Mammary epithelial cell (primary cell): ENCODE measurements at regions not wholly inside any gene's neighbourhood (a gene's known extent, or its start where the extent isn't known, plus 50 kb on each side); places are given as distances from the start of the nearest gene placed in this dataset.

Source experiments
- EZH2 ChIP-seq: IDR thresholded peaks from 2 replicates; pipeline ENCODE4 v1.6.1; 2012; ENCODE audit warnings: low read length, inconsistent platforms, borderline replicate concordance
- TF ChIP-seq, protein P1 (sequence below), 2 donors: IDR thresholded peaks in 1 of 2; conservative IDR thresholded peaks in 1 of 2; 2 replicates each; pipeline ENCODE4 v1.5.1; 2011 to 2012; ENCODE audit warnings: inconsistent platforms in 2 of 2, low read length in 2 of 2, mild to moderate bottlenecking in 2 of 2, control low read depth in 1 of 2, low read depth in 1 of 2; ENCODE audit not compliant: insufficient read depth in 1 of 2; ENCODE audit errors: extremely low read depth in 1 of 2

DNA sequence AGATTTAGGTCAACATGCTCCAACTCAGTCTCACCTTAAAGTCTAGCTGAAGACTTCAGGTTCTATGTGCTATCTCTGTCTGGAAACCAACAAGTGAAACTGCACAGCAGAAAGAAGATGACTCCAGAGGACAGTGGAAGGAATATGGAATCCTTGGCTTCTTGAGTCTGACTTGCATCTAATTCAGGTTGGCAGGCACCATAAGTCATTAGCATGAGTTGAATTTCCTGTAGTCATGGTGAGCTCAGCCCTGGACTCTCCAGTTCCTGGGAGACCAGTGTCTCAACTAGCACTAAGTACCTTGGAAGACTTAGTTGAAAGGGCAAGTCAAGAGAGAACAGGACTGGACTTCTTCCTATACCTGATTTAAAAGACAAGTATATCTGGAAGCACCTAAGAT lies 129.7 kb downstream of the DTWD1 start:
- no peak for TF ChIP-seq EZH2
- TF ChIP-seq, protein P1, sequence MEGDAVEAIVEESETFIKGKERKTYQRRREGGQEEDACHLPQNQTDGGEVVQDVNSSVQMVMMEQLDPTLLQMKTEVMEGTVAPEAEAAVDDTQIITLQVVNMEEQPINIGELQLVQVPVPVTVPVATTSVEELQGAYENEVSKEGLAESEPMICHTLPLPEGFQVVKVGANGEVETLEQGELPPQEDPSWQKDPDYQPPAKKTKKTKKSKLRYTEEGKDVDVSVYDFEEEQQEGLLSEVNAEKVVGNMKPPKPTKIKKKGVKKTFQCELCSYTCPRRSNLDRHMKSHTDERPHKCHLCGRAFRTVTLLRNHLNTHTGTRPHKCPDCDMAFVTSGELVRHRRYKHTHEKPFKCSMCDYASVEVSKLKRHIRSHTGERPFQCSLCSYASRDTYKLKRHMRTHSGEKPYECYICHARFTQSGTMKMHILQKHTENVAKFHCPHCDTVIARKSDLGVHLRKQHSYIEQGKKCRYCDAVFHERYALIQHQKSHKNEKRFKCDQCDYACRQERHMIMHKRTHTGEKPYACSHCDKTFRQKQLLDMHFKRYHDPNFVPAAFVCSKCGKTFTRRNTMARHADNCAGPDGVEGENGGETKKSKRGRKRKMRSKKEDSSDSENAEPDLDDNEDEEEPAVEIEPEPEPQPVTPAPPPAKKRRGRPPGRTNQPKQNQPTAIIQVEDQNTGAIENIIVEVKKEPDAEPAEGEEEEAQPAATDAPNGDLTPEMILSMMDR (conservative IDR thresholded peaks at IDR 0.05 in 1 of 2, IDR thresholded peaks at IDR 0.05 in 1 of 2; ENCODE audit: extremely low read depth in 1 of 2, insufficient read depth in 1 of 2, low read depth in 1 of 2, low read length in 2 of 2) = no peak
